ENCODE measurements at regions not wholly inside any gene's neighbourhood (a gene's known extent, or its start where the extent isn't known, plus 50 kb on each side); places are given as distances from the start of the nearest gene placed in this dataset.

DNA sequence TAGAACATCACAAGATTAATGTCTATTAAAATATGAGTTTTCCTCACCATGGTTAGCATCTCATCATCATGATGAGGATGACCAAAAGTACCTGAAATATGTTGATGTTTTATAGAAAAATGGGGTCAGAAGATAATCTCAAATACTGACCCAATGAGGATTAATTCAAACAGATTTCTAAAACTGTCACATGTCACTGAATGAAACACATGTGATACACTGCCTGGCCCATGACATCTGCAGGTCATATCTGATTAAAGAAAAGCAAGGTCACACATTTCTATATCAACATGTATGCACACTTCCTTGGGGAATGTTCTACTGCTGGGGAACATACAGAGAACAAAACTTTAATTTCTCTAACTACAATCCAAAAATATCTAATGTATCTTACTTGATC lies 470.6 kb upstream of the ADGRL2 start:
- TF ChIP-seq, protein P1, sequence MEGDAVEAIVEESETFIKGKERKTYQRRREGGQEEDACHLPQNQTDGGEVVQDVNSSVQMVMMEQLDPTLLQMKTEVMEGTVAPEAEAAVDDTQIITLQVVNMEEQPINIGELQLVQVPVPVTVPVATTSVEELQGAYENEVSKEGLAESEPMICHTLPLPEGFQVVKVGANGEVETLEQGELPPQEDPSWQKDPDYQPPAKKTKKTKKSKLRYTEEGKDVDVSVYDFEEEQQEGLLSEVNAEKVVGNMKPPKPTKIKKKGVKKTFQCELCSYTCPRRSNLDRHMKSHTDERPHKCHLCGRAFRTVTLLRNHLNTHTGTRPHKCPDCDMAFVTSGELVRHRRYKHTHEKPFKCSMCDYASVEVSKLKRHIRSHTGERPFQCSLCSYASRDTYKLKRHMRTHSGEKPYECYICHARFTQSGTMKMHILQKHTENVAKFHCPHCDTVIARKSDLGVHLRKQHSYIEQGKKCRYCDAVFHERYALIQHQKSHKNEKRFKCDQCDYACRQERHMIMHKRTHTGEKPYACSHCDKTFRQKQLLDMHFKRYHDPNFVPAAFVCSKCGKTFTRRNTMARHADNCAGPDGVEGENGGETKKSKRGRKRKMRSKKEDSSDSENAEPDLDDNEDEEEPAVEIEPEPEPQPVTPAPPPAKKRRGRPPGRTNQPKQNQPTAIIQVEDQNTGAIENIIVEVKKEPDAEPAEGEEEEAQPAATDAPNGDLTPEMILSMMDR (conservative IDR thresholded peaks at IDR 0.05; ENCODE audit: low read depth, low read length): no peak
- no peak for DNase-seq (ENCODE audit: low read depth)
- H3K4me3 ChIP-seq (ENCODE audit: low read length): no peak overlapping the region

DNA sequence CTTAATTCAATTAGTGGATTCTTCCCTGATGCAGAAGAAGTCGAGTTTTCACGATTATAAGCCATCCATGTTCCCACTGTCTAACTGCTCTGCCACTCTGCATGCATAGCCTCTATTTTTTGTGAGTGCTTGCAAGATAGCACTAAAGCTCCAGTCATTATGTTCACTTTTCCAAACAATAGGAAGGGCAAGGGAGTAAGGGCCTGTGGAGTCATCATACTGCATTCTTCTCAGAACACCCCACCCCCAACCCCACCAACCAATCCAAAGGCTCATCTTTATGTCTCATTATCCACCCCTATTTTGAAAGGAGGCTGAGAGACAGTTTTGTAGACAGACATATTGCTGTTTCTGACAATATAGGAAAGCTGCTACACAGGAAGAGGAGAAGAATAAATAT lies 471.7 kb upstream of the ADGRL2 start:
- no peak overlapping the region for H3K4me3 ChIP-seq (ENCODE audit: low read length)
- no peak for DNase-seq (ENCODE audit: low read depth)
- TF ChIP-seq, protein P1 (conservative IDR thresholded peaks at IDR 0.05; ENCODE audit: low read depth, low read length): no peak

DNA sequence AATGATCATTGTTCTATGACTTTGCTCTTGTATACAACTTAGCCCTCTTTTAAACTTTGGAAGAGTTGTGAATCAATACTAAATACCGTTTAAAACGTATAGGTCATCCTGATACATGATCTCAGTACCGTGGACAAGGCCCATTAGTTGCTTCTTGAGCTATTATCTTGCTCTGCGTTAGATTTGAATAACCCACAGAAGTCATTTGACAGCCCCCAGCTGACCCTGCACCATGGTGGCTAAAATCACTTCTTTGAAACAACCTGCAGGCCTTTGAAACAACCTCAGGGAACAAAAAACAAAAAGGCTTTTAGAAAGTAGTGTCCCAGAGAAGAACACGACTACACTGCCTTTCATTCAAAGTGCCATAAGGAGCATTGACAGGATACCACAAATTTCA lies 473.0 kb upstream of the ADGRL2 start:
- TF ChIP-seq, protein P1 (conservative IDR thresholded peaks at IDR 0.05; ENCODE audit: low read depth, low read length): no peak
- no peak overlapping the region for H3K4me3 ChIP-seq (ENCODE audit: low read length)
- DNase-seq (ENCODE audit: low read depth): no peak

DNA sequence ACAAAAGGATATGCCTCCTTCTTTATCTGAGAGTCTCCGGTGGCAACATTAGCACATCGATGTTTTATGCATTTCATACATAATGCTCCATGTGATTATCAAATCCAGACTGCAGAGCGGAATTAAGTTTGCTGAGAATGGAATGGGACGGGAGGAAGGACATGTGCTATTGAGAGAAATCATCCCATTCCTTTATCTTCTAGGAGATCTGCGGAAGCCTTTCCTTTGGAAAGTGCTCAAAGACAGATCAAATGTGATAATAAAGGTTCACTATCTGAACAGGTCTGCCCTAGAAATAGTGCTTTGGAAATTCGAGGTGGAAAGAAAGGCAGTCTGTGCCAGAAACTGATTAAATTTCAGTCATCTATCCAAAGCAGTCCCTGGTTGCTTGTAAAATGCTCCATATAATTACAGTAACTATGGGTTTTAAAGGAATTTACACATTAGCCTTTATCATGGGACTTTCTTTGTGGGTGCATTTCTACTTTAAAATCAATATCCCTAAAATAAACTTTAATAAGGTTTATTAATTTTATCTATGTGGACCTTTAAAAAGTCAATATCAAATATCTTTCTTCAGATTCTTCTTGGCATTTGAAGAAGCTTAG lies 473.5 kb upstream of the ADGRL2 start:
- TF ChIP-seq, protein P1 (conservative IDR thresholded peaks at IDR 0.05; ENCODE audit: low read depth, low read length): no peak
- no peak overlapping the region for H3K4me3 ChIP-seq (ENCODE audit: low read length)
- no peak for DNase-seq (ENCODE audit: low read depth)

DNA sequence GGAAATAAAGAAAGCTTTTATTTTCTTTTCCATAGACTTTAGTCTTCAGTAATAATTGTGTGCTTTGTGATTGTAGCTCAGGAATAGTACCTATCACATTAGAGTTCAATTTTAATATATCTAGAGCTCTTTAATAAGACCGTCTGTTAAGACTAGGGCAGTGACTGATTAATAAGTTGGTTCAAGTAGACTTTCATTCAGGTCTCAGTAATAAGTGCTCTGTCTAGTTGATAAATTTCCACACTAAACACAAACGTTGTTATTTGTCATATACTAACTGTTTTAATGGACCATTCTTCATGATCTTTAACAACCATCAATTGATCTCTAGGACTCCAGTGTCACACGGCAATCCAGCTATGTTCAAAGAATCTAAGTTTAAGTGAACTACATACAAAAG lies 474.5 kb upstream of the ADGRL2 start:
- DNase-seq (ENCODE audit: low read depth): no peak
- TF ChIP-seq, protein P1 (conservative IDR thresholded peaks at IDR 0.05; ENCODE audit: low read depth, low read length): no peak
- no peak overlapping the region for H3K4me3 ChIP-seq (ENCODE audit: low read length)

DNA sequence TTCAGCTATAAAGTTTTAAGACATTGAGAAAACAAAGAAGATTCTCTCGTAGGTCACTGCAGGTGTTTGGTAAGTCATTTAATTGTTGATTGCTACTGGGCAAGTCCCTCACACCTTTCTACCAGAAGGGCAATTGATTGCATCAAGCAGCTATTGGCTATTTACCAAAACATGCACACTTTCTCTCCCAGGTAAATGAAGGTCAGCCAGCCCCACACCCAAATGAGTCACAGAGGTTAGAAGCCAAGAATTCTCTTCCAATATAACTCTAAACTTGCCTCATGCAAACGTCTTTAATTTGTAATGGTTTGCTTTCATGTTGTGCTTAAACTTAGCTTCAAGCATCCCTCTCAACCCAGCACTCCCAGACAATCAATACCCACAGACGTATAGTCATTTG lies 475.3 kb upstream of the ADGRL2 start:
- DNase-seq (ENCODE audit: low read depth): no peak
- TF ChIP-seq, protein P1 (conservative IDR thresholded peaks at IDR 0.05; ENCODE audit: low read depth, low read length): no peak

DNA sequence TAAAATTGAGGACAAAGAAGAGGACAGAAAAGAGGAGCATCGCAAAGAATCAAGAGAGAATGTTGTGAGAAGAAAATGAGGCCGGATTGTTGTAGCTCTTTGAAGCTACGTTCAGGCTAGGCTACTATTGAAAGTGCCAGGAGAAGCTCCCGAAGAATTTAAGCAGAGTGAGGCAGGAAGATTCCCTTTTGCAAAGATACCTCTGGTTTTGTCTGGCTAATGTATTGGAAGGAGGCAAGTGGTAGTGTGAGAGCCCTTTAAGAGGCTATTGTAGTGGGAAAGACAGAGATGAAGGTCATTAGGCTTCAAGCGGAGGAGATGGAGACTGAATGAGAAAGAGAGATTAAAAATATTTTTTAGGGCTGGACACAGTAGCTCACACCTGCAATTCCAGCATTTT lies 476.9 kb upstream of the ADGRL2 start:
- DNase-seq (ENCODE audit: low read depth): no peak
- TF ChIP-seq, protein P1 (conservative IDR thresholded peaks at IDR 0.05; ENCODE audit: low read depth, low read length): no peak
- H3K4me3 ChIP-seq (ENCODE audit: low read length): no peak overlapping the region

More for the DNA sequence above, 475.3 kb upstream of the ADGRL2 start:
- no peak overlapping the region for H3K4me3 ChIP-seq (ENCODE audit: low read length)
